ENCODE measurements at regions not wholly inside any gene's neighbourhood (a gene's known extent, or its start where the extent isn't known, plus 50 kb on each side); places are given as distances from the start of the nearest gene placed in this dataset.

- TF ChIP-seq POLR2A (IDR thresholded peaks at IDR 0.05; ENCODE audit: borderline replicate concordance, extremely low read depth, insufficient read depth, insufficient read length) (no peak), EZH2 (IDR thresholded peaks at IDR 0.05) (no peak), POLR2AphosphoS5 (IDR thresholded peaks at IDR 0.05; ENCODE audit: low read depth, low read length) (no peak), REST (IDR thresholded peaks at IDR 0.05; ENCODE audit: low read depth) (no peak)
Observed at GRCh38 chr18:45417392-45417791, 197.9 kb upstream of the SLC14A2 start.
